PC-9 (cell line): ENCODE measurements at regions not wholly inside any gene's neighbourhood (a gene's known extent, or its start where the extent isn't known, plus 50 kb on each side); places are given as distances from the start of the nearest gene placed in this dataset.

Source experiments
- BruUV-seq: library from RNA; stranded (reverse); fragments of 400-500 nt; replicated peaks from 2 replicates; lab custom pipeline; 2021; lab: Mats Ljungman, UMichigan
- CTCF ChIA-PET: fragments of 300-600 bp; sonication (Branson Sonifier 250); formaldehyde crosslinking; loops from one replicate; lab custom pipeline; 2022; ENCODE audit warnings: antibody characterized with exemption; lab: Charles Lee
- POLR2A ChIA-PET: fragments of 300-600 bp; sonication (Branson Sonifier 250); formaldehyde crosslinking; loops from one replicate; lab custom pipeline; 2022; ENCODE audit warnings: antibody characterized with exemption; ENCODE audit not compliant: unreplicated experiment; lab: Charles Lee
- DNase-seq, 2 experiments: peaks; one replicate each; pipeline versions ENCODE4 v3.0.0 to v3.0.0-alpha.2; 2015 to 2022; ENCODE audit warnings: mixed read lengths in 1 of 2
- H2AFZ ChIP-seq: fragments of 200-600 bp; sonication (generic); 2 replicates; pipeline ENCODE4 v1.8.1; 2017; ENCODE audit warnings: antibody characterized with exemption
- H3F3A ChIP-seq: fragments of 200-600 bp; sonication (generic); 2 replicates; pipeline ENCODE4 v1.8.1; 2017; ENCODE audit warnings: antibody characterized with exemption, mild to moderate bottlenecking, low read depth; ENCODE audit not compliant: insufficient read depth
- H3K27ac ChIP-seq: fragments of 200-600 bp; sonication (generic); 2 replicates; pipeline ENCODE4 v1.6.1; 2016; ENCODE audit warnings: mixed run types
- H3K27me3 ChIP-seq: fragments of 200-600 bp; sonication (generic); 2 replicates; pipeline ENCODE4 v1.6.1; 2016; ENCODE audit warnings: low read depth, mixed run types; ENCODE audit not compliant: insufficient read depth
- H3K36me3 ChIP-seq: fragments of 200-600 bp; sonication (generic); 2 replicates; pipeline ENCODE4 v1.6.1; 2016; ENCODE audit warnings: low read depth, mixed run types
- H3K4me1 ChIP-seq: fragments of 200-600 bp; sonication (generic); replicated peaks from 2 replicates; pipeline ENCODE4 v1.6.1; 2016; ENCODE audit warnings: mixed run types; ENCODE audit not compliant: insufficient read depth
- H3K4me2 ChIP-seq: fragments of 200-600 bp; sonication (generic); 2 replicates; pipeline ENCODE4 v1.6.1; 2017; ENCODE audit warnings: mixed run types
- H3K4me3 ChIP-seq: fragments of 200-600 bp; sonication (generic); 2 replicates; pipeline ENCODE4 v1.6.1; 2016; ENCODE audit warnings: mixed run types
- H3K79me2 ChIP-seq: fragments of 200-600 bp; sonication (generic); 2 replicates; pipeline ENCODE4 v1.6.1; 2017; ENCODE audit warnings: low read depth, mixed run types
- H3K9me2 ChIP-seq: fragments of 200-600 bp; sonication (generic); 2 replicates; pipeline ENCODE4 v1.8.1; 2017; ENCODE audit warnings: mild to moderate bottlenecking; ENCODE audit not compliant: insufficient read depth
- H3K9me3 ChIP-seq: fragments of 200-600 bp; sonication (generic); 2 replicates; pipeline ENCODE4 v1.8.1; 2016; ENCODE audit warnings: low read depth; ENCODE audit not compliant: insufficient read depth
- H4K20me1 ChIP-seq: fragments of 200-600 bp; sonication (generic); 2 replicates; pipeline ENCODE4 v1.8.1; 2017; ENCODE audit not compliant: insufficient read depth
- CTCF ChIP-seq: fragments of 200-600 bp; sonication (generic); conservative IDR thresholded peaks from 2 replicates; pipeline ENCODE4 v1.6.1; 2017; ENCODE audit warnings: mixed run types, antibody characterized with exemption, mild to moderate bottlenecking, moderate library complexity
- EZH2 ChIP-seq: fragments of 200-600 bp; sonication (generic); IDR thresholded peaks from 2 replicates; pipeline ENCODE4 v1.8.0; 2017; ENCODE audit warnings: antibody characterized with exemption, low read depth
- intact Hi-C: fragments of 100-400 bp; cut with micrococcal nuclease; formaldehyde crosslinking; loops from one replicate; pipeline ENCODE4 v1.10.0; 2022; ENCODE audit not compliant: unreplicated experiment

GRCh38 chr7:65222655-65223054 is 151.0 kb upstream of the ZNF92 start:
- no peak overlapping the region for H3K27ac ChIP-seq
- DNase-seq, result no peak
- no peak overlapping the region for H3K4me2 ChIP-seq
- no peaks in the 10 kb centered on the region for H3K27me3 ChIP-seq
- H4K20me1 ChIP-seq, result no peaks in the 10 kb centered on the region
- no peaks in the 10 kb centered on the region for H3K4me1 ChIP-seq
- ChIA-PET CTCF (no interaction called here), POLR2A (no interaction called here)
- H3K4me3 ChIP-seq, result no peak overlapping the region
- intact Hi-C loops, result no loop called here
- no peak overlapping the region for H2AFZ ChIP-seq
- H3K9me3 ChIP-seq, result no peaks in the 10 kb centered on the region
- no peaks in the 10 kb centered on the region for H3K9me2 ChIP-seq
- no peak for TF ChIP-seq EZH2
- TF ChIP-seq CTCF, result no peak
- BruUV-seq, result no TSS peak
- no peaks in the 10 kb centered on the region for H3K79me2 ChIP-seq
- H3K36me3 ChIP-seq, result no peaks in the 10 kb centered on the region
- H3F3A ChIP-seq, result no peaks in the 10 kb centered on the region

- Histone ChIP-seq H3K4me3 (no peak overlapping the region), H3K4me1 (no peaks in the 10 kb centered on the region), H3K27ac (no peak overlapping the region), H2AFZ (no peak overlapping the region), H3K9me2 (no peaks in the 10 kb centered on the region), H3K79me2 (no peaks in the 10 kb centered on the region), H4K20me1 (no peaks in the 10 kb centered on the region), H3K36me3 (no peaks in the 10 kb centered on the region), H3F3A (no peaks in the 10 kb centered on the region), H3K4me2 (no peak overlapping the region), H3K9me3 (no peaks in the 10 kb centered on the region), H3K27me3 (no peaks in the 10 kb centered on the region)
- intact Hi-C loops, result no loop called here
- POLR2A ChIA-PET, result no interaction called here
- no peak for DNase-seq
- CTCF ChIA-PET, result interaction anchor here (0.7 kb wide), 1 partner anchor 1390 kb away, joined by 10 read pairs; no protein-coding TSS in a partner anchor
- TF ChIP-seq EZH2, result no peak
- no peak for TF ChIP-seq CTCF
- BruUV-seq, result no TSS peak
Observed at GRCh38 chr7:65221683-65222082, 152.0 kb upstream of the ZNF92 start.

GRCh38 chr7:65219623-65220022 is 154.0 kb upstream of the ZNF92 start:
- Histone ChIP-seq H3K4me1 (no peaks in the 10 kb centered on the region), H3K9me3 (no peaks in the 10 kb centered on the region), H3K27ac (no peak overlapping the region), H3K27me3 (no peaks in the 10 kb centered on the region), H3F3A (no peaks in the 10 kb centered on the region), H3K4me3 (no peak overlapping the region), H3K4me2 (no peak overlapping the region), H2AFZ (no peak overlapping the region), H4K20me1 (no peaks in the 10 kb centered on the region), H3K36me3 (no peaks in the 10 kb centered on the region), H3K79me2 (no peaks in the 10 kb centered on the region), H3K9me2 (no peaks in the 10 kb centered on the region)
- no peak for DNase-seq
- intact Hi-C loops, result loop anchor here (5.0 kb wide), 1 partner anchor 228 kb away; no protein-coding TSS in a partner anchor
- ChIA-PET CTCF (no interaction called here), POLR2A (no interaction called here)
- no TSS peak for BruUV-seq
- TF ChIP-seq EZH2 (no peak), CTCF (no peak)
